ENCODE measurements at regions not wholly inside any gene's neighbourhood (a gene's known extent, or its start where the extent isn't known, plus 50 kb on each side); places are given as distances from the start of the nearest gene placed in this dataset.
"Not testable (repeated sequence)": the region's sequence is repeated elsewhere in the genome, so short reads cannot be mapped to it uniquely, and the experiment has no call there.

GRCh38 chr4:111136438-111136837, 513.6 kb upstream of the PITX2 start:
- Histone ChIP-seq H3K4me3 (no peak overlapping the region), H3K27me3 (no peaks in the 10 kb centered on the region), H3K27ac (no peak overlapping the region), H3K9me3 (replicated peaks) (peaks cover 9% of the 10 kb centered on the region; the same call in 1 of the 2 replicates), H3K4me1 (no peaks in the 10 kb centered on the region), H3K36me3 (no peaks in the 10 kb centered on the region)
- peak; percentile 13 to 44 for DNase-seq

- H3K27ac ChIP-seq, result no peak overlapping the region
- no peaks in the 10 kb centered on the region for H3K4me1 ChIP-seq
- peaks cover 9% of the 10 kb centered on the region; the same call in 1 of the 2 replicates for H3K9me3 ChIP-seq (replicated peaks)
- H3K27me3 ChIP-seq, result no peaks in the 10 kb centered on the region
- no peak for DNase-seq
- H3K36me3 ChIP-seq, result no peaks in the 10 kb centered on the region
- no peak overlapping the region for H3K4me3 ChIP-seq
Measured at GRCh38 chr4:111136967-111137366, 514.1 kb upstream of the PITX2 start.

GRCh38 chr4:111143510-111143909, 520.6 kb upstream of the PITX2 start:
- Histone ChIP-seq H3K4me1 (peaks cover 6% of the 10 kb centered on the region), H3K9me3 (replicated peaks) (no peaks in the 10 kb centered on the region; the same call in 1 of the 2 replicates), H3K27ac (no peak overlapping the region), H3K27me3 (no peaks in the 10 kb centered on the region), H3K36me3 (no peaks in the 10 kb centered on the region), H3K4me3 (no peak overlapping the region)
- DNase-seq, result no peak

GRCh38 chr4:111154934-111155333, 532.1 kb upstream of the PITX2 start:
- DNase-seq, result peak; percentile 17 to 22

GRCh38 chr4:111164556-111164955, 541.7 kb upstream of the PITX2 start:
- DNase-seq, result peak; percentile 24 to 35
- H3K4me1 ChIP-seq; H3K4me3 ChIP-seq; H3K27ac ChIP-seq; H3K9me3 ChIP-seq (replicated peaks); H3K36me3 ChIP-seq; H3K27me3 ChIP-seq: not testable (repeated sequence)

More at GRCh38 chr4:111154934-111155333, 532.1 kb upstream of the PITX2 start:
- Histone ChIP-seq H3K4me1 (no peaks in the 10 kb centered on the region), H3K4me3 (no peak overlapping the region), H3K36me3 (no peaks in the 10 kb centered on the region), H3K9me3 (replicated peaks) (0 out of 2 replicates have a peak, but pooled peaks cover 6% of the 10 kb centered on the region), H3K27me3 (no peaks in the 10 kb centered on the region), H3K27ac (no peak overlapping the region)

GRCh38 chr4:111174331-111174730, 551.5 kb upstream of the PITX2 start:
- no peaks in the 10 kb centered on the region for H3K27me3 ChIP-seq
- DNase-seq, result no peak
- no peaks in the 10 kb centered on the region for H3K9me3 ChIP-seq (replicated peaks)
- H3K36me3 ChIP-seq, result no peaks in the 10 kb centered on the region
- no peak overlapping the region for H3K27ac ChIP-seq
- no peak overlapping the region for H3K4me3 ChIP-seq
- peaks cover 13% of the 10 kb centered on the region for H3K4me1 ChIP-seq

- Histone ChIP-seq H3K27me3 (no peaks in the 10 kb centered on the region), H3K4me3 (no peak overlapping the region), H3K4me1 (peaks cover 13% of the 10 kb centered on the region), H3K27ac (no peak overlapping the region; the same call in 1 of the 2 replicates), H3K36me3 (no peaks in the 10 kb centered on the region), H3K9me3 (replicated peaks) (no peaks in the 10 kb centered on the region; the same call in 1 of the 2 replicates)
- DNase-seq, result peak; percentile 21 to 58
Measured at GRCh38 chr4:111178231-111178630, 555.4 kb upstream of the PITX2 start.

GRCh38 chr4:111187108-111187507, 564.2 kb upstream of the PITX2 start:
- H3K27me3 ChIP-seq, result no peaks in the 10 kb centered on the region

GRCh38 chr4:111198446-111198845, 575.6 kb upstream of the PITX2 start:
- H3K4me1 ChIP-seq, result peaks cover 14% of the 10 kb centered on the region; the same call in 1 of the 2 replicates
- H3K27me3 ChIP-seq, result no peaks in the 10 kb centered on the region
- H3K27ac ChIP-seq, result no peak overlapping the region
- no peak overlapping the region for H3K4me3 ChIP-seq
- peak in 1 of 2 experiments; percentile 11 for DNase-seq
- H3K9me3 ChIP-seq (replicated peaks), result no peaks in the 10 kb centered on the region
- no peaks in the 10 kb centered on the region for H3K36me3 ChIP-seq

More at GRCh38 chr4:111187108-111187507, 564.2 kb upstream of the PITX2 start:
- Histone ChIP-seq H3K4me3 (no peak overlapping the region), H3K9me3 (replicated peaks) (no peaks in the 10 kb centered on the region; the same call in none of the 2 replicates), H3K4me1 (no peaks in the 10 kb centered on the region), H3K36me3 (no peaks in the 10 kb centered on the region), H3K27ac (no peak overlapping the region)
- no peak for DNase-seq

GRCh38 chr4:111204797-111205196, 581.9 kb upstream of the PITX2 start:
- peak overlapping the region; percentile 94 for H3K27ac ChIP-seq
- no peaks in the 10 kb centered on the region for H3K27me3 ChIP-seq
- H3K36me3 ChIP-seq, result no peaks in the 10 kb centered on the region
- H3K4me3 ChIP-seq, result peak overlapping the region; percentile 31
- peaks cover 52% of the 10 kb centered on the region for H3K4me1 ChIP-seq
- H3K9me3 ChIP-seq (replicated peaks), result no peaks in the 10 kb centered on the region
- peak; percentile 82 to 95 for DNase-seq

- peak; percentile 55 to 62 for DNase-seq
- Histone ChIP-seq H3K4me3 (peak overlapping the region; percentile 27; the same call in 1 of the 2 replicates), H3K36me3 (no peaks in the 10 kb centered on the region), H3K27ac (peak overlapping the region; percentile 53), H3K4me1 (peaks cover 60% of the 10 kb centered on the region), H3K27me3 (no peaks in the 10 kb centered on the region), H3K9me3 (replicated peaks) (no peaks in the 10 kb centered on the region)
Measured at GRCh38 chr4:111208970-111209369, 586.1 kb upstream of the PITX2 start.

GRCh38 chr4:111209706-111210105, 586.8 kb upstream of the PITX2 start:
- H3K27ac ChIP-seq, result peak overlapping the region; percentile 53; the same call in 1 of the 2 replicates

GRCh38 chr4:111210595-111210994, 587.7 kb upstream of the PITX2 start:
- Histone ChIP-seq H3K27me3 (no peaks in the 10 kb centered on the region), H3K27ac (peak overlapping the region; percentile 35; the same call in 1 of the 2 replicates), H3K4me3 (peak overlapping the region; percentile 25), H3K36me3 (no peaks in the 10 kb centered on the region), H3K4me1 (peaks cover 51% of the 10 kb centered on the region), H3K9me3 (replicated peaks) (no peaks in the 10 kb centered on the region)
- DNase-seq, result peak; percentile 50 to 67

More at GRCh38 chr4:111209706-111210105, 586.8 kb upstream of the PITX2 start:
- H3K4me3 ChIP-seq, result no peak overlapping the region
- peaks cover 53% of the 10 kb centered on the region for H3K4me1 ChIP-seq
- DNase-seq, result peak; percentile 17 to 39
- H3K27me3 ChIP-seq, result no peaks in the 10 kb centered on the region
- H3K9me3 ChIP-seq (replicated peaks), result no peaks in the 10 kb centered on the region
- H3K36me3 ChIP-seq, result no peaks in the 10 kb centered on the region

GRCh38 chr4:111213531-111213930, 590.7 kb upstream of the PITX2 start:
- peaks cover 39% of the 10 kb centered on the region for H3K4me1 ChIP-seq
- H3K36me3 ChIP-seq, result no peaks in the 10 kb centered on the region
- no peaks in the 10 kb centered on the region for H3K27me3 ChIP-seq
- no peak overlapping the region for H3K27ac ChIP-seq
- no peak overlapping the region for H3K4me3 ChIP-seq
- DNase-seq, result no peak
- no peaks in the 10 kb centered on the region for H3K9me3 ChIP-seq (replicated peaks)

GRCh38 chr4:111214371-111214770, 591.5 kb upstream of the PITX2 start:
- H3K9me3 ChIP-seq (replicated peaks), result no peaks in the 10 kb centered on the region
- H3K4me1 ChIP-seq, result peaks cover 32% of the 10 kb centered on the region
- DNase-seq, result no peak
- H3K36me3 ChIP-seq, result no peaks in the 10 kb centered on the region
- no peak overlapping the region for H3K27ac ChIP-seq
- no peak overlapping the region for H3K4me3 ChIP-seq
- H3K27me3 ChIP-seq, result no peaks in the 10 kb centered on the region

- Histone ChIP-seq H3K4me3 (no peak overlapping the region), H3K27ac (no peak overlapping the region), H3K9me3 (replicated peaks) (no peaks in the 10 kb centered on the region), H3K4me1 (peaks cover 18% of the 10 kb centered on the region), H3K27me3 (no peaks in the 10 kb centered on the region), H3K36me3 (no peaks in the 10 kb centered on the region)
- no peak for DNase-seq
Measured at GRCh38 chr4:111215755-111216154, 592.9 kb upstream of the PITX2 start.

Measured in SJCRH30 (cell line).